GM21526 (cell line): ENCODE measurements at regions not wholly inside any gene's neighbourhood (a gene's known extent, or its start where the extent isn't known, plus 50 kb on each side); places are given as distances from the start of the nearest gene placed in this dataset.

Experiments used
- ATAC-seq: cut with Tn5 transposase; IDR thresholded peaks from one replicate; pipeline ENCODE4 v1.9.1; 2021; ENCODE audit warnings: moderate library complexity; ENCODE audit not compliant: unreplicated experiment, low FRiP score

DNA sequence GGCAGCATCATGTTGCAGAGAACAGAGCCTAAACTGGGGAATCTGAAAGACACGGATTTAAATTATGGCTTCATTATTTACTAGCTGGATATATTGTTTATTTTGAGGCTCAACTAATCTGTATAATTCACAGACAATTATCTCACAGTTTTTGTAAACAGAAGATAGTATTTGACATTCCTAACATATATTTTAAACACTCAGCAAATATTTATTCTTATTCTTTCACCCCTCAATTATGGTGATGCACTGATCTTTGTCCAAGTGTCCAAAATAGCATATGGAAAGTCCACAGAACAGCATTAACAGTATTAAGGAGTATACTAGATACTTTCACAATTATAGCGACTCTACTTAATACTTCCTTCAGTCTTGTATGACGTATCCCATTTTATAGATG lies 257.0 kb downstream of the ADGRG6 start:
- ATAC-seq: no peak

- no peak for ATAC-seq
Measured at GRCh38 chr6:142561511-142562265, 259.9 kb downstream of the ADGRG6 start.

- no peak for ATAC-seq
Measured at GRCh38 chr6:142562865-142563264, 261.1 kb downstream of the ADGRG6 start.

- peak; percentile 79 for ATAC-seq
Measured at GRCh38 chr6:142566628-142567396, 265.0 kb downstream of the ADGRG6 start.

- ATAC-seq: no peak
Measured at GRCh38 chr6:142567461-142567860, 265.7 kb downstream of the ADGRG6 start.

GRCh38 chr6:142568857-142569597 lies 267.2 kb downstream of the ADGRG6 start:
- no peak for ATAC-seq

GRCh38 chr6:142569676-142570075 lies 267.9 kb downstream of the ADGRG6 start:
- no peak for ATAC-seq

- ATAC-seq: no peak
Measured at GRCh38 chr6:142570221-142570671, 268.4 kb downstream of the ADGRG6 start.

DNA sequence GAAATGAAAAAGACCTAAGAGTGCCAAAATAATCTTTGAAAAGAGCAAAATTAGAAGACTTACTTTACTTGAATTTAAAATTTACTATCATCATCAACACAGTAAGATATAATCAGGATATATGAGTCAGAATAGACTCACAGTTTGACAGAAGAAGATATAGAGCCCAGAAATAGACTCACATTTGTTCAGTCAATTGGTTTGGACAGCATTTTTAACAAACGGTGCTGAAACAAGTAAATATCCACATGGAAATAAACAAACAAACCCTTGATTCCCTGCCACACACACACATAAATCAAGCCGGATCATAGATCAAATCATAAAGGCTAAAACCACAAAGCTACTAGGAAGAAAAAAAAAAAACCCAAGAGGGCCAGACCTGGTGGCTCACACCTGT lies 291.1 kb downstream of the ADGRG6 start:
- no peak for ATAC-seq

GRCh38 chr6:142597836-142598235 lies 296.0 kb downstream of the ADGRG6 start:
- no peak for ATAC-seq

DNA sequence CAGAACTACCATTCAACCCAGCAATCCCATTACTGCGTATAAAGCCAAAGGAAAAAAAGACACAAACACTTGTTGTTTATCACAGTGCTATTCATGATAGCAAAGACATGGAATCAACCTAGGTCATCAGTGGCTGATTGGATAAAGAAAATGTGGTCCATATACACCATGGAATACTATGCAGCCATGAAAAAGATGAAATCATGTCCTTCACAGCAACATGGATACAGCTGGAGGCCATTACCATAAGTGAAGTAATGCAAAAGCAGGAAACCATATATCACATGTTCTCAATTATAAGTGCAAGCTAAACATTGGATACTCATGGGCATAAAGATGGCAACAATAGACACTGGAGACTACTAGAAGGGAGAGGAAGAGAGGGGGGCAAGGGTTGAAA lies 299.6 kb downstream of the ADGRG6 start:
- ATAC-seq: no peak

- no peak for ATAC-seq
Measured at GRCh38 chr6:142602972-142603371, 301.2 kb downstream of the ADGRG6 start.

DNA sequence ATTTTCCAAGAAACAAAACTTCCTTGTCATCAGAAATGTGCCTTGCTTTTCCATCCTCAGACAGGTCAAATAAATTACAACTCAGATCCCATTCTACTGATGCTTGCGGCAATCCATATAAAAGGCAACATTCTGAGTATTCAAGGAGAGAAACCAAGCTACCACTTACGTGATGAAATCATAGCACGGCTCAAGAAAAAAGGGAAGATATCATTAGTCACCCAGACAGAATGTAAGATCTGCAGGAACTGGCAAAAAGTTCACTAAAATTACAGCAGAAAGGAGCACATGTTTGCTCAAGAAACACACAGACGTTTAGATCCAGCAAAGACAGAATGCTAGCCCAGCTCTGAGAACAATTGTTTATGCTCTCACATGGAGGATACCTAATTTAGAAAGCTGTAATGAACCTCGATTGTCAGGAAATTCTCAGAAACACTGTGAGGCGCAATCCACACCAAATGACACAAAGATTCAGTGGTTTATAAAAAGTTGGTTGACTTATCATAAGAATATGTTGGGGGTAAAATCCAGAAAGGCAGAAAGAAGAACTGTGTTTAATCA lies 304.2 kb downstream of the ADGRG6 start:
- no peak for ATAC-seq

- ATAC-seq: no peak
Measured at GRCh38 chr6:142612956-142613355, 311.1 kb downstream of the ADGRG6 start.

DNA sequence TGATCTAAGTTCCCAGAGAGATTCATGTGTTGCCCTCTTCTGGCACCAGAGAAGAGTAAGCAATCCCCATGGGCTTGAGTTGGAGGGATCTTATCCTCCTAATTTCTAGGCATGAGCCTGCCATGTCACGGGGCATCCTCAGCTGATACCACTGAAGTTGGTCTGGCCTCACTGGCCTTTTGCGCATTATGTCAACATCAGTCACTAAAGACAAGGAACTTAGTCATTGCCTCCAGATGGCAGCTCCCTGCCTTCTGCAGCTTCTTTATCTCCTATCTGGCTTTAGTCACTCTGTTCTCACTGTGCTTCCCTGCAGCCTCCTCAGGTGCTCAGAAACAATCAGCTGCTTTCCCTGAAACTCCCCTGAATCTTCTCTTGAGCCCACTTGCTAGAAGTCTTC lies 312.2 kb downstream of the ADGRG6 start:
- no peak for ATAC-seq

- no peak for ATAC-seq
Measured at GRCh38 chr6:142617158-142617557, 315.4 kb downstream of the ADGRG6 start.

GRCh38 chr6:142621822-142622221 lies 320.0 kb downstream of the ADGRG6 start:
- ATAC-seq: no peak

DNA sequence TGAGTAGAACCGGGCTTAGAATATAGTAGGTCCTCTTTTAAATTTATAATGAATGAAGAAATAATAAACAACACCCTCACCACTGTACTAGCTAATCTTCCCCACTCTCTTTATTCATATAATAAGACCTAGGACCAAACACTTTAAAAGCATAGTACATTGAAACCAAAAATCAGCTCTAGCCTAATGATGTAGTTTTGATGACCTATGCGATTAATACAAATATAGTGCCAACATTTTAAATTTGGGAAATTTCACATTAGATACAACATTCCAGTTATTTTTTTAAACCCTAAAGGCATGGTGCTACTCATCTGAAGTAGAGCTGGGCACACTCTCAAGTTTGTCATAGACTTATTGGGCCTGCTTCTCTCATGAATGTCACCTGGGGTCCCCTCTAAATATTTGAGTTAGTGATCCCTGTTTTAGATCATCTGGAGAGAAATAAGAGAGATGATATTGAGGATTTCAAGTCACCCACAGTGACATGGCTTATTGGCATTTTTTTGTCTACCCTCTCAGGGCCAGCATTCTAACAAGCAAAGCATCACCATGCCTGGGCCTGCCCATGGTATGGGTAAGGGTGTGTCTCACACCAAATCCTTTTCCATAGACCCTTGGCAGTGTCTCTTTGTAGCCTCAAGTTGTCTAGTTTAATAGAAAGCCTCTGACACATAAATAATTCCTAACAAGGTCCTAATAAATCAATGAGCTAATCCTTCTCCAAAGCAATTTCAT lies 319.8 kb downstream of the HIVEP2 start:
- no peak for ATAC-seq

- ATAC-seq: no peak
Measured at GRCh38 chr6:142627474-142627873, 317.5 kb downstream of the HIVEP2 start.
